SU-DHL-6 (cell line): ENCODE measurements at regions not wholly inside any gene's neighbourhood (a gene's known extent, or its start where the extent isn't known, plus 50 kb on each side); places are given as distances from the start of the nearest gene placed in this dataset.

Experiments used
- H2AFZ ChIP-seq: fragments of 200-600 bp; sonication (generic); 2 replicates; pipeline ENCODE4 v1.6.1; 2014; ENCODE audit warnings: low read depth, mild to moderate bottlenecking, moderate library complexity, mixed read lengths, antibody characterized with exemption, low read length; ENCODE audit not compliant: severe bottlenecking
- H3F3A ChIP-seq: fragments of 200-600 bp; shearing (Covaris generic); 2 replicates; pipeline ENCODE4 v1.6.0; 2016; ENCODE audit warnings: antibody characterized with exemption, mild to moderate bottlenecking; ENCODE audit not compliant: insufficient read depth
- H3K27ac ChIP-seq: fragments of 200-600 bp; sonication (generic); 2 replicates; pipeline ENCODE4 v1.5.1; 2016; ENCODE audit warnings: low read depth, mild to moderate bottlenecking, low read length, moderate library complexity, mixed read lengths
- H3K27me3 ChIP-seq: fragments of 200-600 bp; sonication (generic), shearing (Covaris generic); 2 replicates; pipeline ENCODE4 v1.6.0; 2014; ENCODE audit warnings: mild to moderate bottlenecking, low read length
- H3K36me3 ChIP-seq: fragments of 200-600 bp; sonication (generic); 2 replicates; pipeline ENCODE4 v1.6.1; 2014; ENCODE audit warnings: mild to moderate bottlenecking, low read length, mixed read lengths
- H3K4me2 ChIP-seq: fragments of 300-600, 200-600 bp; shearing (Covaris generic), sonication (generic); 2 replicates; pipeline ENCODE4 v1.6.0; 2014; ENCODE audit warnings: low read length, low read depth, mild to moderate bottlenecking; ENCODE audit not compliant: poor library complexity, severe bottlenecking
- H3K4me3 ChIP-seq: fragments of 200-600 bp; sonication (generic); 2 replicates; pipeline ENCODE4 v1.5.1; 2014; ENCODE audit warnings: antibody characterized with exemption, low read length, mild to moderate bottlenecking, mixed read lengths; ENCODE audit not compliant: insufficient read depth, poor library complexity, severe bottlenecking
- H3K79me2 ChIP-seq: fragments of 200-600 bp; sonication (generic); 2 replicates; pipeline ENCODE4 v1.6.1; 2014; ENCODE audit warnings: mild to moderate bottlenecking, low read length, moderate library complexity; ENCODE audit not compliant: insufficient read depth
- H3K9ac ChIP-seq: fragments of 200-600 bp; sonication (generic); 2 replicates; pipeline ENCODE4 v1.7.0; 2014; ENCODE audit warnings: mild to moderate bottlenecking, low read length
- H3K9me2 ChIP-seq: fragments of 200-600 bp; sonication (generic); replicated peaks from 2 replicates; pipeline ENCODE4 v1.6.1; 2014; ENCODE audit warnings: low read length; ENCODE audit not compliant: insufficient read depth
- H3K9me3 ChIP-seq: fragments of 200-600 bp; sonication (generic); 2 replicates; pipeline ENCODE4 v1.6.1; 2014; ENCODE audit warnings: low read length, mixed read lengths; ENCODE audit not compliant: insufficient read depth
- H4K20me1 ChIP-seq: fragments of 200-600 bp; sonication (generic); 2 replicates; pipeline ENCODE4 v1.6.1; 2014; ENCODE audit warnings: low read depth, mild to moderate bottlenecking, antibody characterized with exemption, low read length, moderate library complexity, mixed read lengths
- EZH2phosphoT487 ChIP-seq: fragments of 200-600 bp; sonication (generic), shearing (Covaris generic); conservative IDR thresholded peaks from 2 replicates; pipeline ENCODE4 v1.6.1; 2018; ENCODE audit warnings: mild to moderate bottlenecking, antibody characterized with exemption, low read length, moderate library complexity, mixed read lengths
- TF ChIP-seq, protein P1 (sequence below): fragments of 200-600 bp; sonication (generic); IDR thresholded peaks from one replicate; pipeline ENCODE4 v1.5.1; 2017; ENCODE audit warnings: antibody characterized with exemption, mild to moderate bottlenecking, low read length, moderate library complexity; ENCODE audit not compliant: insufficient read depth, poor library complexity, severe bottlenecking

DNA sequence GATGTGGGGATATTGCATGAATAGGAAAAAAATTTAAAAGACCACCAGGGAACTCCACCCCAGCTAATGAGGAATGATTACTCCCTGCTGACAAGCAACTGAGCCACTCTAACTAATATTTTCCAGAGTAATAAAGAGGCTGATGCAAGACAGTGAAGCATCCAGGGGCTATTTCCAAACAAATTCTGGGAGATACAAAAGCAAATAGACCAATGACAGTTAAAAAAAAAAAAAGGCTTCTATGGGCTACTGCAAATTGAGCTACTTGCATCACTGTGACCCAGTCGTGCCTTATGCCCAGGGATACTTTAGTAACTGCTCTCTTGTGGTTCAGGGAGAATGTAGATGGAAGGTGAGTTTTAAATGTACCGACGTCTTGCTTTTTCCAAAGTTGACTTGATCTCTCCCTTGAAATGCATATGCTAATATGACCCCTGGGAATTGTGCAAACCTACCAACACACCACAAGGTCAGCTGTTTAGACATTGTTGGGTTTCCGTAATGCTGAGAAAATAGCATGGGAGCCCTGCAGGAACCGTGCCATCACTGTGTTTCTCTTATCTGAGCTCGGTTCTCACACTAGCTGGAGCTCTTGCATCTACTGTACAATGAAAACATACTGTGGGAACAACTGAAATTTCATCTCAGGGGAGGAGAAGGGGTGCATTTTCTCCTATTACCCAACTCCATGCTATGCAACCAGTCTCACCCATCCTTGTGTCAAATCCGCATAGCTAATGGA, 250.6 kb upstream of the MAP3K1 start:
- Histone ChIP-seq H3K27ac (no peak overlapping the region), H3K27me3 (no peaks in the 10 kb centered on the region), H3K79me2 (no peaks in the 10 kb centered on the region), H3K9ac (no peak overlapping the region), H3K4me3 (no peak overlapping the region), H3K9me2 (no peaks in the 10 kb centered on the region), H4K20me1 (no peaks in the 10 kb centered on the region), H2AFZ (no peak overlapping the region), H3F3A (no peaks in the 10 kb centered on the region), H3K36me3 (no peaks in the 10 kb centered on the region), H3K9me3 (no peaks in the 10 kb centered on the region), H3K4me2 (no peak overlapping the region)
- no peak for TF ChIP-seq EZH2phosphoT487
- TF ChIP-seq, protein P1, sequence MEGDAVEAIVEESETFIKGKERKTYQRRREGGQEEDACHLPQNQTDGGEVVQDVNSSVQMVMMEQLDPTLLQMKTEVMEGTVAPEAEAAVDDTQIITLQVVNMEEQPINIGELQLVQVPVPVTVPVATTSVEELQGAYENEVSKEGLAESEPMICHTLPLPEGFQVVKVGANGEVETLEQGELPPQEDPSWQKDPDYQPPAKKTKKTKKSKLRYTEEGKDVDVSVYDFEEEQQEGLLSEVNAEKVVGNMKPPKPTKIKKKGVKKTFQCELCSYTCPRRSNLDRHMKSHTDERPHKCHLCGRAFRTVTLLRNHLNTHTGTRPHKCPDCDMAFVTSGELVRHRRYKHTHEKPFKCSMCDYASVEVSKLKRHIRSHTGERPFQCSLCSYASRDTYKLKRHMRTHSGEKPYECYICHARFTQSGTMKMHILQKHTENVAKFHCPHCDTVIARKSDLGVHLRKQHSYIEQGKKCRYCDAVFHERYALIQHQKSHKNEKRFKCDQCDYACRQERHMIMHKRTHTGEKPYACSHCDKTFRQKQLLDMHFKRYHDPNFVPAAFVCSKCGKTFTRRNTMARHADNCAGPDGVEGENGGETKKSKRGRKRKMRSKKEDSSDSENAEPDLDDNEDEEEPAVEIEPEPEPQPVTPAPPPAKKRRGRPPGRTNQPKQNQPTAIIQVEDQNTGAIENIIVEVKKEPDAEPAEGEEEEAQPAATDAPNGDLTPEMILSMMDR, result no peak

DNA sequence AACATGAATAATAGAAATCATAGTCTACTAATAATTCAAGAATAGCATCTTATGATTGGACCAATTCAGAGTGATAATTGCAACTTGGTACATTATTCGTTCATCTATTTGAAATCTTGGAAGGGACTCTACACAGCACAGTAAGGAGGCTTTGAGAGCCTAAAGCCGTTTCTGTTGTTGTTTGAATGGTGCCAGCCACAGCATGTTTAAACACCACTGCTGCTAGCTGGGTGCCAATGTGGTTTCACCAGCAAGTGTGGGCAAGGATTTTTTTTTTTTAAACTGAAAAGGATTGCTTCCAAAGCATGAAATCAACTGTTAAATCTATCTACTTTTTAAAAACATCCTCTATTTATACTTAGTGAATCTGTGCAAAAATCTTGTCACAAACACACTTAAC, 253.9 kb upstream of the MAP3K1 start:
- Histone ChIP-seq H3K4me3 (no peak overlapping the region), H3K27me3 (no peaks in the 10 kb centered on the region), H4K20me1 (no peaks in the 10 kb centered on the region), H3K4me2 (no peak overlapping the region), H3K27ac (no peak overlapping the region), H3K9me3 (no peaks in the 10 kb centered on the region), H2AFZ (no peak overlapping the region), H3K36me3 (no peaks in the 10 kb centered on the region), H3K79me2 (no peaks in the 10 kb centered on the region), H3F3A (no peaks in the 10 kb centered on the region), H3K9me2 (no peaks in the 10 kb centered on the region), H3K9ac (no peak overlapping the region)
- TF ChIP-seq EZH2phosphoT487, result no peak
- TF ChIP-seq, protein P1, result no peak

DNA sequence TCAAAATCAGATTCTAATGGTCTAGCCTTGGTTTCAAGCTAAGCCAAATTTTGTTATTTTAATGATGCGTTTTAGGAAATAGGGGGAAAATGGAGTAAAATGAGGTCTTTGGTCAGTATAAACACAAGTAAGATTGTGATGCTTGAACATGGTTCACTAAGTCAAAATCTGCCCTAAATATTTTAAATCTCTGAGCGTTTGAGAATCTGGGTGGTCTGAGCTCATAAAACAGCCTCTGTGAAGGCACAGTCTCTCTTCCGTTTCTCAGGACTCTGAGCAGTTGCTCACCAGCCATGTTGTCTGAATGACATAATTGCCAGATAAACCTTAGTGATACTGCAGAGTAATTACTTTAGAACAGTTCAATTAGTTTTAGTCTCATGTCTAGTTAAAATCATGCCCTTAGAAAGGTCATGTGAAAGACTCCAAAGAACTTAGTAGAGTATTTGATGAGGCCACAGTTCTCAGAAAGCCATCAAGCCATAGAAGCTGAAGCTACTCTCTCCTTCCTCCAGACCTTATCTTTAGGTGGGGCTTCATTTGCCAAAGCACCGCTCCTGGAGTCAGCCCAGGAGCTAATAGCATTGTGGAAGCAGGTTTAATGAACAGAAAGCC, 257.1 kb upstream of the MAP3K1 start:
- Histone ChIP-seq H3K36me3 (no peaks in the 10 kb centered on the region), H3K9ac (no peak overlapping the region), H3F3A (no peaks in the 10 kb centered on the region), H3K4me3 (no peak overlapping the region), H3K27ac (no peak overlapping the region), H3K79me2 (no peaks in the 10 kb centered on the region), H2AFZ (no peak overlapping the region), H3K9me2 (no peaks in the 10 kb centered on the region), H3K27me3 (no peaks in the 10 kb centered on the region), H3K4me2 (no peak overlapping the region), H4K20me1 (no peaks in the 10 kb centered on the region), H3K9me3 (no peaks in the 10 kb centered on the region)
- TF ChIP-seq, protein P1, result no peak
- TF ChIP-seq EZH2phosphoT487, result no peak
